ENCODE measurements at regions not wholly inside any gene's neighbourhood (a gene's known extent, or its start where the extent isn't known, plus 50 kb on each side); places are given as distances from the start of the nearest gene placed in this dataset.
"Not testable (repeated sequence)": the region's sequence is repeated elsewhere in the genome, so short reads cannot be mapped to it uniquely, and the experiment has no call there.

DNA sequence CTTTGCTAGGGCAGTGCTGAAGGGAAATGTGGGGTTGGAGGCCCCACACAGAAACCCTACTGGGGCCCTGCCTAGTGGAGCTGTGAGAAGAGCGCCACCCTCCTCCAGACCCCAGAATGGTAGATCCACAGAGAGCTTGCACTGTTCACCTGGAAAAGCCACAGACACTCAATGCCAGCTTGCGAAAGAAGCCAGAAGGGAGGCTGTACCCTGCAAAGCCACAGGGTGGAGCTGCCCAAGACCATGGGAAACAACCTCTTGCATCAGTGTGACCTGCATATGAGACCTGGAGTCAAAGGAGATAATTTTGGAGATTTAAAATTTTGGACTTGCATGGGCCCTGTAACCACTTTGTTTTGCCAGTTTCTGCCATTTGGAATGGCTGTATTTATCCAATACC is 615.4 kb upstream of the MIR17HG start:
- 0 out of 2 replicates have a peak, but pooled peaks cover 6% of the 10 kb centered on the region for H3K9me2 ChIP-seq (ENCODE audit: insufficient read depth)
- TF ChIP-seq, protein P1, sequence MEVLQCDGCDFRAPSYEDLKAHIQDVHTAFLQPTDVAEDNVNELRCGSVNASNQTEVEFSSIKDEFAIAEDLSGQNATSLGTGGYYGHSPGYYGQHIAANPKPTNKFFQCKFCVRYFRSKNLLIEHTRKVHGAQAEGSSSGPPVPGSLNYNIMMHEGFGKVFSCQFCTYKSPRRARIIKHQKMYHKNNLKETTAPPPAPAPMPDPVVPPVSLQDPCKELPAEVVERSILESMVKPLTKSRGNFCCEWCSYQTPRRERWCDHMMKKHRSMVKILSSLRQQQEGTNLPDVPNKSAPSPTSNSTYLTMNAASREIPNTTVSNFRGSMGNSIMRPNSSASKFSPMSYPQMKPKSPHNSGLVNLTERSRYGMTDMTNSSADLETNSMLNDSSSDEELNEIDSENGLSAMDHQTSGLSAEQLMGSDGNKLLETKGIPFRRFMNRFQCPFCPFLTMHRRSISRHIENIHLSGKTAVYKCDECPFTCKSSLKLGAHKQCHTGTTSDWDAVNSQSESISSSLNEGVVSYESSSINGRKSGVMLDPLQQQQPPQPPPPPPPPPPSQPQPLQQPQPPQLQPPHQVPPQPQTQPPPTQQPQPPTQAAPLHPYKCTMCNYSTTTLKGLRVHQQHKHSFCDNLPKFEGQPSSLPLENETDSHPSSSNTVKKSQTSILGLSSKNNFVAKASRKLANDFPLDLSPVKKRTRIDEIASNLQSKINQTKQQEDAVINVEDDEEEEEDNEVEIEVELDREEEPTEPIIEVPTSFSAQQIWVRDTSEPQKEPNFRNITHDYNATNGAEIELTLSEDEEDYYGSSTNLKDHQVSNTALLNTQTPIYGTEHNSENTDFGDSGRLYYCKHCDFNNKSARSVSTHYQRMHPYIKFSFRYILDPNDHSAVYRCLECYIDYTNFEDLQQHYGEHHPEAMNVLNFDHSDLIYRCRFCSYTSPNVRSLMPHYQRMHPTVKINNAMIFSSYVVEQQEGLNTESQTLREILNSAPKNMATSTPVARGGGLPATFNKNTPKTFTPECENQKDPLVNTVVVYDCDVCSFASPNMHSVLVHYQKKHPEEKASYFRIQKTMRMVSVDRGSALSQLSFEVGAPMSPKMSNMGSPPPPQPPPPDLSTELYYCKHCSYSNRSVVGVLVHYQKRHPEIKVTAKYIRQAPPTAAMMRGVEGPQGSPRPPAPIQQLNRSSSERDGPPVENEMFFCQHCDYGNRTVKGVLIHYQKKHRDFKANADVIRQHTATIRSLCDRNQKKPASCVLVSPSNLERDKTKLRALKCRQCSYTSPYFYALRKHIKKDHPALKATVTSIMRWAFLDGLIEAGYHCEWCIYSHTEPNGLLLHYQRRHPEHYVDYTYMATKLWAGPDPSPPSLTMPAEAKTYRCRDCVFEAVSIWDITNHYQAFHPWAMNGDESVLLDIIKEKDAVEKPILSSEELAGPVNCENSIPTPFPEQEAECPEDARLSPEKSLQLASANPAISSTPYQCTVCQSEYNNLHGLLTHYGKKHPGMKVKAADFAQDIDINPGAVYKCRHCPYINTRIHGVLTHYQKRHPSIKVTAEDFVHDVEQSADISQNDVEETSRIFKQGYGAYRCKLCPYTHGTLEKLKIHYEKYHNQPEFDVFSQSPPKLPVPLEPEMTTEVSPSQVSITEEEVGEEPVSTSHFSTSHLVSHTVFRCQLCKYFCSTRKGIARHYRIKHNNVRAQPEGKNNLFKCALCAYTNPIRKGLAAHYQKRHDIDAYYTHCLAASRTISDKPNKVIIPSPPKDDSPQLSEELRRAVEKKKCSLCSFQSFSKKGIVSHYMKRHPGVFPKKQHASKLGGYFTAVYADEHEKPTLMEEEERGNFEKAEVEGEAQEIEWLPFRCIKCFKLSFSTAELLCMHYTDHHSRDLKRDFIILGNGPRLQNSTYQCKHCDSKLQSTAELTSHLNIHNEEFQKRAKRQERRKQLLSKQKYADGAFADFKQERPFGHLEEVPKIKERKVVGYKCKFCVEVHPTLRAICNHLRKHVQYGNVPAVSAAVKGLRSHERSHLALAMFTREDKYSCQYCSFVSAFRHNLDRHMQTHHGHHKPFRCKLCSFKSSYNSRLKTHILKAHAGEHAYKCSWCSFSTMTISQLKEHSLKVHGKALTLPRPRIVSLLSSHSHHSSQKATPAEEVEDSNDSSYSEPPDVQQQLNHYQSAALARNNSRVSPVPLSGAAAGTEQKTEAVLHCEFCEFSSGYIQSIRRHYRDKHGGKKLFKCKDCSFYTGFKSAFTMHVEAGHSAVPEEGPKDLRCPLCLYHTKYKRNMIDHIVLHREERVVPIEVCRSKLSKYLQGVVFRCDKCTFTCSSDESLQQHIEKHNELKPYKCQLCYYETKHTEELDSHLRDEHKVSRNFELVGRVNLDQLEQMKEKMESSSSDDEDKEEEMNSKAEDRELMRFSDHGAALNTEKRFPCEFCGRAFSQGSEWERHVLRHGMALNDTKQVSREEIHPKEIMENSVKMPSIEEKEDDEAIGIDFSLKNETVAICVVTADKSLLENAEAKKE (CRISPR knock-in tag; IDR thresholded peaks at IDR 0.05), result no peak
- TF ChIP-seq, protein P2, sequence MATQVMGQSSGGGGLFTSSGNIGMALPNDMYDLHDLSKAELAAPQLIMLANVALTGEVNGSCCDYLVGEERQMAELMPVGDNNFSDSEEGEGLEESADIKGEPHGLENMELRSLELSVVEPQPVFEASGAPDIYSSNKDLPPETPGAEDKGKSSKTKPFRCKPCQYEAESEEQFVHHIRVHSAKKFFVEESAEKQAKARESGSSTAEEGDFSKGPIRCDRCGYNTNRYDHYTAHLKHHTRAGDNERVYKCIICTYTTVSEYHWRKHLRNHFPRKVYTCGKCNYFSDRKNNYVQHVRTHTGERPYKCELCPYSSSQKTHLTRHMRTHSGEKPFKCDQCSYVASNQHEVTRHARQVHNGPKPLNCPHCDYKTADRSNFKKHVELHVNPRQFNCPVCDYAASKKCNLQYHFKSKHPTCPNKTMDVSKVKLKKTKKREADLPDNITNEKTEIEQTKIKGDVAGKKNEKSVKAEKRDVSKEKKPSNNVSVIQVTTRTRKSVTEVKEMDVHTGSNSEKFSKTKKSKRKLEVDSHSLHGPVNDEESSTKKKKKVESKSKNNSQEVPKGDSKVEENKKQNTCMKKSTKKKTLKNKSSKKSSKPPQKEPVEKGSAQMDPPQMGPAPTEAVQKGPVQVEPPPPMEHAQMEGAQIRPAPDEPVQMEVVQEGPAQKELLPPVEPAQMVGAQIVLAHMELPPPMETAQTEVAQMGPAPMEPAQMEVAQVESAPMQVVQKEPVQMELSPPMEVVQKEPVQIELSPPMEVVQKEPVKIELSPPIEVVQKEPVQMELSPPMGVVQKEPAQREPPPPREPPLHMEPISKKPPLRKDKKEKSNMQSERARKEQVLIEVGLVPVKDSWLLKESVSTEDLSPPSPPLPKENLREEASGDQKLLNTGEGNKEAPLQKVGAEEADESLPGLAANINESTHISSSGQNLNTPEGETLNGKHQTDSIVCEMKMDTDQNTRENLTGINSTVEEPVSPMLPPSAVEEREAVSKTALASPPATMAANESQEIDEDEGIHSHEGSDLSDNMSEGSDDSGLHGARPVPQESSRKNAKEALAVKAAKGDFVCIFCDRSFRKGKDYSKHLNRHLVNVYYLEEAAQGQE (IDR thresholded peaks at IDR 0.05; ENCODE audit: unreplicated experiment), result no peak
- TF ChIP-seq CREB1 (CRISPR knock-in tag; IDR thresholded peaks at IDR 0.05; ENCODE audit: low read depth), result no peak
- TF ChIP-seq, protein P3, sequence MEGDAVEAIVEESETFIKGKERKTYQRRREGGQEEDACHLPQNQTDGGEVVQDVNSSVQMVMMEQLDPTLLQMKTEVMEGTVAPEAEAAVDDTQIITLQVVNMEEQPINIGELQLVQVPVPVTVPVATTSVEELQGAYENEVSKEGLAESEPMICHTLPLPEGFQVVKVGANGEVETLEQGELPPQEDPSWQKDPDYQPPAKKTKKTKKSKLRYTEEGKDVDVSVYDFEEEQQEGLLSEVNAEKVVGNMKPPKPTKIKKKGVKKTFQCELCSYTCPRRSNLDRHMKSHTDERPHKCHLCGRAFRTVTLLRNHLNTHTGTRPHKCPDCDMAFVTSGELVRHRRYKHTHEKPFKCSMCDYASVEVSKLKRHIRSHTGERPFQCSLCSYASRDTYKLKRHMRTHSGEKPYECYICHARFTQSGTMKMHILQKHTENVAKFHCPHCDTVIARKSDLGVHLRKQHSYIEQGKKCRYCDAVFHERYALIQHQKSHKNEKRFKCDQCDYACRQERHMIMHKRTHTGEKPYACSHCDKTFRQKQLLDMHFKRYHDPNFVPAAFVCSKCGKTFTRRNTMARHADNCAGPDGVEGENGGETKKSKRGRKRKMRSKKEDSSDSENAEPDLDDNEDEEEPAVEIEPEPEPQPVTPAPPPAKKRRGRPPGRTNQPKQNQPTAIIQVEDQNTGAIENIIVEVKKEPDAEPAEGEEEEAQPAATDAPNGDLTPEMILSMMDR (conservative IDR thresholded peaks at IDR 0.05; ENCODE audit: low read depth in 2 of 2), result peak; percentile 57 to 71
- no peak for TF ChIP-seq ZNF331 (CRISPR knock-in tag; IDR thresholded peaks at IDR 0.05; ENCODE audit: low read depth)
- no peak overlapping the region for H3K4me2 ChIP-seq
- H3K4me3 ChIP-seq, result no peak overlapping the region
- peaks cover 36% of the 10 kb centered on the region for H3K9me3 Mint-ChIP-seq
- no peaks in the 10 kb centered on the region for H3K79me2 ChIP-seq (replicated peaks; ENCODE audit: insufficient read depth)
- peak overlapping the region; percentile 14; the same call in 1 of the 2 replicates for H2AFZ ChIP-seq
- no peak overlapping the region for H3K27ac ChIP-seq (ENCODE audit: low read depth)
- DNase-seq (ENCODE audit: low spot score) (peak; percentile 57), ATAC-seq (no peak; the same call in 2 of the 3 replicates)
- peaks cover 6% of the 10 kb centered on the region for H3K27me3 Mint-ChIP-seq (ENCODE audit: insufficient read depth, low read depth, poor library complexity)
- H3K27me3 ChIP-seq (ENCODE audit: insufficient read depth), result no peaks in the 10 kb centered on the region
- no peaks in the 10 kb centered on the region for H3F3A ChIP-seq (replicated peaks; ENCODE audit: low read depth)
- H3K27ac Mint-ChIP-seq, result peak overlapping the region; percentile 69
- H3K4me3 Mint-ChIP-seq, result no peak overlapping the region
- H4K20me1 ChIP-seq (replicated peaks; ENCODE audit: insufficient read depth), result no peaks in the 10 kb centered on the region
- H3K4me1 ChIP-seq (ENCODE audit: insufficient read depth), result no peaks in the 10 kb centered on the region
- H3K4me1 Mint-ChIP-seq, result no peaks in the 10 kb centered on the region
- H3K36me3 Mint-ChIP-seq (ENCODE audit: low read depth), result peaks cover 14% of the 10 kb centered on the region; the same call in 2 of the 3 replicates
- H3K36me3 ChIP-seq (ENCODE audit: insufficient read depth), result no peaks in the 10 kb centered on the region

DNA sequence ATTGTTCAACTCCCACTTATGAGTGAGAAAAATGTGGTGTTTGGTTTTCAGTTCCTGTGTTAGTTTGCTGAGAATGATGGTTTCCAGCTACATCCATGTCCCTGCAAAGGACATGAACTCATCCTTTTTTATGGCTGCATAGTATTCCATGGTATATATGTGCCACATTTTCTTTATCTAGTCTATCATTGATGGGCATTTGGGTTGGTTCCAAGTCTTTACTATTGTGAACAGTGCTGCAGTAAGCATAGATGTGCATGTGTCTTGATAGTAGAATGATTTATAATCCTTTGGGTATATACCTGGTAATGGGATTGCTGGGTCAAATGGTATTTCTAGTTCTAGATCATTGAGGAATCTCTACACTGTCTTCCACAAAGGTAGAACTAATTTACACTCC is 613.0 kb upstream of the MIR17HG start:
- not testable (repeated sequence) for H3K79me2 ChIP-seq (replicated peaks; ENCODE audit: insufficient read depth); H3K4me2 ChIP-seq; H4K20me1 ChIP-seq (replicated peaks; ENCODE audit: insufficient read depth); H3K9me2 ChIP-seq (ENCODE audit: insufficient read depth); ATAC-seq; H2AFZ ChIP-seq; H3K4me3 Mint-ChIP-seq; H3F3A ChIP-seq (replicated peaks; ENCODE audit: low read depth); H3K27ac Mint-ChIP-seq; H3K36me3 ChIP-seq (ENCODE audit: insufficient read depth); H3K27me3 Mint-ChIP-seq (ENCODE audit: insufficient read depth, low read depth, poor library complexity); DNase-seq (ENCODE audit: low spot score); H3K27me3 ChIP-seq (ENCODE audit: insufficient read depth); H3K4me3 ChIP-seq; H3K27ac ChIP-seq (ENCODE audit: low read depth); H3K4me1 Mint-ChIP-seq; H3K4me1 ChIP-seq (ENCODE audit: insufficient read depth)
- Mint-ChIP-seq H3K36me3 (ENCODE audit: low read depth) (peaks cover 14% of the 10 kb centered on the region; the same call in 2 of the 3 replicates), H3K9me3 (peaks cover 36% of the 10 kb centered on the region)

Measured in GM23338 (cell line).